Astrocyte of the spinal cord (primary cell): ENCODE measurements at regions not wholly inside any gene's neighbourhood (a gene's known extent, or its start where the extent isn't known, plus 50 kb on each side); places are given as distances from the start of the nearest gene placed in this dataset.
A peak's percentile ranks its signal among the peaks of the same experiment; 100 is the strongest.

ENCODE experiments used
- DNase-seq: peaks from one replicate; pipeline ENCODE4 v3.0.0; 2011; ENCODE audit warnings: low read depth, low spot score
- H3K4me3 ChIP-seq: 2 replicates; pipeline ENCODE4 v1.5.1; 2011; ENCODE audit warnings: low read depth, mild to moderate bottlenecking, low read length, moderate library complexity
- in situ Hi-C: cut with HindIII; loops from 2 replicates; pipeline ENCODE4 v1.10.0; 2017; ENCODE audit warnings: low sequenced_read_pairs
- TF ChIP-seq, protein P1 (sequence below): IDR thresholded peaks from 2 replicates; pipeline ENCODE4 v1.5.1; 2012; ENCODE audit warnings: low read depth, mild to moderate bottlenecking, low read length, inconsistent platforms

GRCh38 chr12:5096241-5096924 is 52.7 kb downstream of the KCNA5 start:
- DNase-seq: peak; percentile 74
- H3K4me3 ChIP-seq: no peak overlapping the region
- in situ Hi-C loops: no loop called here
- TF ChIP-seq, protein P1, sequence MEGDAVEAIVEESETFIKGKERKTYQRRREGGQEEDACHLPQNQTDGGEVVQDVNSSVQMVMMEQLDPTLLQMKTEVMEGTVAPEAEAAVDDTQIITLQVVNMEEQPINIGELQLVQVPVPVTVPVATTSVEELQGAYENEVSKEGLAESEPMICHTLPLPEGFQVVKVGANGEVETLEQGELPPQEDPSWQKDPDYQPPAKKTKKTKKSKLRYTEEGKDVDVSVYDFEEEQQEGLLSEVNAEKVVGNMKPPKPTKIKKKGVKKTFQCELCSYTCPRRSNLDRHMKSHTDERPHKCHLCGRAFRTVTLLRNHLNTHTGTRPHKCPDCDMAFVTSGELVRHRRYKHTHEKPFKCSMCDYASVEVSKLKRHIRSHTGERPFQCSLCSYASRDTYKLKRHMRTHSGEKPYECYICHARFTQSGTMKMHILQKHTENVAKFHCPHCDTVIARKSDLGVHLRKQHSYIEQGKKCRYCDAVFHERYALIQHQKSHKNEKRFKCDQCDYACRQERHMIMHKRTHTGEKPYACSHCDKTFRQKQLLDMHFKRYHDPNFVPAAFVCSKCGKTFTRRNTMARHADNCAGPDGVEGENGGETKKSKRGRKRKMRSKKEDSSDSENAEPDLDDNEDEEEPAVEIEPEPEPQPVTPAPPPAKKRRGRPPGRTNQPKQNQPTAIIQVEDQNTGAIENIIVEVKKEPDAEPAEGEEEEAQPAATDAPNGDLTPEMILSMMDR: peak; percentile 28

DNA sequence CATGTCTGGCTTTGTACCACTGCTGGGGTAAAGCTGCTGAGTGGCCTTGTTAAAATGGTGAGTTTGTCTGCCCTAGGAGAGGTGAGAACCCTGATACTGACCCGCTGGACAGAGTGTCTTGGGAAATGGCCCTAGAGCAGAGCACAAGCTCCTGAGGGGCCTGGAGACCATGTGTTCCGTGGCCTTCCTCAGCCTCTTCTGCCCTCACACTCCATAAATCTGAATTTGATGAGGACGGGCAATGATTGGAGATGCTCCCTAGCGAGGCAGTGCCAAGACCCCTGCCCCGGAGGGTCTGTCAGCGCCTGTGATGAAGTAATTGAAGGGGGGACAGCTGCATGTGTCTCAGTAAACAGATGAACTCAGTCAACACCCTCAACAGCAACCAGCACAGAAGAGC is 54.1 kb downstream of the KCNA5 start:
- H3K4me3 ChIP-seq: no peak overlapping the region
- DNase-seq: no peak
- in situ Hi-C loops: no loop called here
- TF ChIP-seq, protein P1: no peak

DNA sequence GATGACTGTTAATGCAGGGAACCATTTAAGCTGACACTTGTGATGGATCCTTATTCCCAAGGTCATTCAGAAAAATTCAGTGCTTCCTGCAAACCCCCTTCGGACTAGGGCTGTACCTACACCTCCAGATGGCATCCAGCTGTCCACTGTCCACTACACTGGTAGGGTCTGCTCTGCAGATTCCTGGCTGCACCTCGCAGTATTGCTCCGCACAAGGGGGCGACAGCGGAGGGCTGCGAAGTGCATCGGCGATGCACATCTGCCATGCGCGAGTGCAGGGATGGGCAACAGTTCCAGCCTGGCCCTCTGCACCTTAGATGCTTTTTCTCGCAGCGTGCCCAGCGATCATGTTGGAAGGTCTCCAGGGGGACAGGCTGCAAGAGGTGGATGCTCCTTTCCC is 55.5 kb downstream of the KCNA5 start:
- no peak for DNase-seq
- TF ChIP-seq, protein P1: no peak
- in situ Hi-C loops: no loop called here

GRCh38 chr12:5099591-5099990 is 55.9 kb downstream of the KCNA5 start:
- no peak overlapping the region for H3K4me3 ChIP-seq
- TF ChIP-seq, protein P1: no peak
- in situ Hi-C loops: no loop called here
- no peak for DNase-seq

More for the DNA sequence above, 55.5 kb downstream of the KCNA5 start:
- H3K4me3 ChIP-seq: no peak overlapping the region

DNA sequence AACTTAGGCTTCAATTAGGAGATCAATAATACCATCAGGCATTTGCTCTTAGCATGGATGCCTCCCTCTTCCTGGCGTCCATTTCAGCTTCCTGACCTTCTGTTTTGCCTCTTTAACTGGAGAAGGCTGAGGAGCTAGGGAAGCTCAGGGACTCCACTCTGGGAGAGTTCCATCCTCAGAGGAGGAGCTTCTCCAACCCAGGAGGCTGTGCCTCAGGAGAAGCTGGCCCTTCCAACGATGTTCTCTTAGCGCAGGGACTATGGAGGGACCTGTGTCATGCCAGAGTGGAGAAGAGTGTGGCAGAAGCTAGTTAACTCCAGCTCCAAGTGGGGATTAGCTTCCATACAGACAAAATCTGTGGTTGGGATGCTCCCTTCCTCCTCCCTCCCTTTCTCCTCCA is 58.0 kb downstream of the KCNA5 start:
- H3K4me3 ChIP-seq: no peak overlapping the region
- TF ChIP-seq, protein P1: no peak
- in situ Hi-C loops: no loop called here
- no peak for DNase-seq

DNA sequence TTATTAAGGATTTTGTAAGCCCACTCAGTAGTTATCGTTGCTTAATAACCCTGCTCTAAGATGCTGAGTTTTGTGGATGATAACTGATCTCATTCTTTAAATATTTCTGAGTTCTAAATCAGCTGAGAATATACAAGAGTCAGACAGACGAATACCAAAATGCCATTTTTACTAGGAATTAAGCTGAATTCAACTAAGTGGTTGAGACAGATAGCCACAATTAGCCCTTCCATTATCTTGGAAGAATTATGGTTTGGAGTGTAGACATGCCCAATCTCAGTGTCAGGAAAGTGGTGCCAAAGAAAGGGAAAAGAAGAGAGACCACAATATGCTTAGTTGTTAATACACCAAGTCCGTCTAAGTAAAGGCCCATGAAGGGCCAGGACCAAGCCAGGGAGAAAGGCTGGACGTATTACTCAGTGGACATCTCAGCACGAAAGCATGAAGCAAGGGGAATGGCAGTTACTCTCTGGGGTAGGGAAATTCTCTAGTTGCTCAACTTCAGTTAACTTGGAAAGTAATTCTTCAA is 58.6 kb downstream of the KCNA5 start:
- TF ChIP-seq, protein P1: no peak
- DNase-seq: peak; percentile 36
- H3K4me3 ChIP-seq: no peak overlapping the region
- in situ Hi-C loops: no loop called here
